GM03348 (cell line): ENCODE measurements at regions not wholly inside any gene's neighbourhood (a gene's known extent, or its start where the extent isn't known, plus 50 kb on each side); places are given as distances from the start of the nearest gene placed in this dataset.
A peak's percentile ranks its signal among the peaks of the same experiment; 100 is the strongest.

Experiments used
- DNase-seq: peaks from one replicate; pipeline ENCODE4 v3.0.0; 2012; ENCODE audit warnings: low spot score

GRCh38 chr4:18366892-18367291 is 345.3 kb upstream of the LCORL start:
- no peak for DNase-seq

DNA sequence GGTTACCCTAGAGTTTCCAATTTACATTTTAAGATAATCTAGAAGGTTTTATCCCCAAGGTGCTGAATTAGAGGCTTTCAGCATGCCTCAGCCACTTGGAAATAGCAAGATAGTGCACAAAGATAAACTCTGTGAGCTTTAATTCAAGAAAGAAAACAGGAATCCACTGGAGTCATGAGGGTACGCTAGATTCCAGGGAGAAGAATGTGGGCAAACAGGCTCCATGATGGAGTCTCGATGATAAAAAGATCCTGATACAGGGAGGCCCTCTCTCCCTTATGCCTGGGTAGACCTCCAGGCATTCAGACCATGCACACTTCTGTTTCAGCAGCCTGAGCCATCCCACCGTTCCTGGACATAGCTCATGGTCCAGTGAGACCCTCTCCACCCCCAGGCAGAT is 344.6 kb upstream of the LCORL start:
- no peak for DNase-seq

GRCh38 chr4:18343581-18343980 is 322.0 kb upstream of the LCORL start:
- no peak for DNase-seq

GRCh38 chr4:18342847-18343246 is 321.3 kb upstream of the LCORL start:
- no peak for DNase-seq

DNA sequence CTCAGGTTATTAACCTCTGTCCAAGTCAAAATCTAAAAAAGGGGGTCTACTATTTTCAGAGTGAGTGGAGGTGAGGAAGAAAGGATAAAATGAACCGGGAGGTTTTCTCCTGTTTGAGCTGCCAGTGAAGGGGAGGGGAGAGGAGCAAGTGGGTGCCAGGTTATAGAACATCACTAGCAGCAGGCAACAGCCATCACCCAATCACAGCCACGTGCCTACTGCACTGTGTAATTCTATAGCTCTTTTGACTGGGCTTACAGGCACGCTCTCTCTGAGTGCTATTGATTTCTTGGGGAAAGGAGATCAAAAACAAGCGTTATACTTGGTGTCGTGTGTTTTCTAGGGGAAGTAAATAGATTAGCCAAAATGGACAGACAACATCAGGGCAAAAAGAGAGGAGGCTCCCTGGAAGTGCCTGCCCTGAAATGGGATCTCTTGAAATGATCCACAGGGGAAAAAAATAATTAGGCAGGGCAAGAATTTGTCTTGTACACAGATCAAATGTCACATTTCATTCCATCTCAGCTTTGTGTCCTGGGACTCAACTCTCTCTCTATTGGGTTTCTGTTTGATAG is 300.5 kb upstream of the LCORL start:
- no peak for DNase-seq

DNA sequence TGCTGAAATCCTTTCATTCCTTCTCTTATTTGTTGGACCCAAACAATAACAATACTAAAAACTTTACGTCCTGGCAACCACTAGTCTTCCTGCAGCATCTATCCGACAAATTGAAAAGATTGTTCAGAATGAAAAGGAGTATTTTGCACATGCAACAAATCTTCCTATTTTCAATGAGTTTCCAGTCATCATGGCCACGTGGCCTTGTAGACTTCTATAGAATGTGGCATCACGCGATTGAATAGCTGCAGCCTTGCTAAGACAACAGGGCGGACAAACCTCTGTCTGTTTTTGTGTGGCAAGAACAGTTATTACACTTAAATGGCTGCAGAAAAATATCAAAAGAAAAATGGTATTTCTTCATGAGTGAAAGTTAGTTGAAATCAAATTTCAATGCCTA is 297.9 kb upstream of the LCORL start:
- DNase-seq: no peak

DNA sequence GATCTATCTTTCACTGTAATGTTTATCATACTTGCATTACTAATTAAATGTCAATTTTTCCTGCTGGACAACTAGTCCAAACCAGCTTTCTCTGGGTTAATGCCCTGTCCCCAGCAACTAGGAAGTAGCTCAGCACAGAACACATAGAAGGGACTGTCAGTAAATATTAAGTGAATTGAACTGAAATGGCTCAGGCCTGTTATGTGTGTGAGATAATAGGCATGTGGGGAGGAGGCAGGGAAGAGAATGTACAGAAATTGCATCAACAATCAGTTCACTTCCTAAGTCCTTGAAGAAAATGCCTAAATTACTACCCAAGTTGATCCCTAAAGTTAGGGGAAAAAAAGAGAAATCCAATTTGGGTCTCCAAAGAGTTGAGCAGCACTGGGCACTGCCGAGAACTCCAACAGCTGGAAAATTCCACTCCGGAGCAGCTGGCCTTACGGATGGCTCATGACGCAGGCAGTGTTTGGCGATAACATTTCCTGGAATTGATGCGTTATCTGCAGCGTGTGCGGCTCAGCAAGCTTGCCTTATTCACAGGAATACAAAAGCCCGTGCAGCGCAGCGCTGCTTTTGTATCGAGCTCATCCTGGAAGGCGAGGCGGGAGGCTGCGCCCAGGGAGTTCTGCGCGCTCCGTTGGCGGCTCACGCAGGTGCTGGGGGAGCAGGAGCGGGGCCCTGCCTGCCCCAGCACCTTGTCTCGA is 297.3 kb upstream of the LCORL start:
- peak; percentile 2 for DNase-seq

- DNase-seq: no peak
These were observed 293.2 kb upstream of the LCORL start for GRCh38 chr4:18314731-18315130.

DNA sequence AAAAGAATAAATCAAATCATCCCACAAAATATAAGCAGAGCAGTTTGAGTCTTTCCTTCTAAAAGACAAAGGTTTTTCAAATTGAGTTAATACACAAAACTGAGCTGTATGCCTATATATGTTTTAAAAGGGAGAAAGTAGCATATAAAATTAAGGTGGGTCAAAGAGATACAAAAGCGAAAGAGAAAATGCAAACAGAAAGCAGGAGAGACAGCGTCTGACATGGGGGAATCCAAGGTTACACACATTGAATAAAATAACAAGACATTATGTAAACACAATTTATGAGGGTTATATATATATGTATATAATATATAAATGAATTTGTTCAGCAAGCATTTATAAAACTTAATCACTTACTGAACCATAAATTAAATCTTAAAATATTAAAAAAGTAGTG is 276.1 kb upstream of the LCORL start:
- no peak for DNase-seq

- no peak for DNase-seq
These were observed 274.9 kb upstream of the LCORL start for GRCh38 chr4:18296411-18296810.

DNA sequence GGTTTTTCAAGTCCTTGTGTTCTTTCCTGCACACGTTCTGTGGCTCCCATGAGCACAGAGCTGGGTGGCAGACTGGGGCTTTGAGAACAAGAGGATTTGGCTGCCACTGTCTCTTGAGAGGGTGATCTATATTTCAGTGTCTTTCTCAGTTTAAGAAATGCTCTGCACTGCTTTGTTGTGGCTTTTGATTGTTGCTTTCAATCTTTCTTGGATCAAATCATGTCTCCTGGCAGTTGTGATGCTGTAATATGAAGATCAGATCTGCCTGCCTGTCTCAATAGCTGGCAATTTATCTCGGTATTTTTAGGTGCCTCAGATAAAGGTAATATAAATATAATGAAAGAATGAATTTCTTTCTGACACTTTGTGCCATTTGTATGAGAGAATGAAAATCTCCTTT is 273.3 kb upstream of the LCORL start:
- DNase-seq: no peak

- DNase-seq: no peak
These were observed 272.5 kb upstream of the LCORL start for GRCh38 chr4:18294021-18294420.

GRCh38 chr4:18292411-18292810 is 270.9 kb upstream of the LCORL start:
- no peak for DNase-seq

- no peak for DNase-seq
These were observed 270.4 kb upstream of the LCORL start for GRCh38 chr4:18291981-18292380.

DNA sequence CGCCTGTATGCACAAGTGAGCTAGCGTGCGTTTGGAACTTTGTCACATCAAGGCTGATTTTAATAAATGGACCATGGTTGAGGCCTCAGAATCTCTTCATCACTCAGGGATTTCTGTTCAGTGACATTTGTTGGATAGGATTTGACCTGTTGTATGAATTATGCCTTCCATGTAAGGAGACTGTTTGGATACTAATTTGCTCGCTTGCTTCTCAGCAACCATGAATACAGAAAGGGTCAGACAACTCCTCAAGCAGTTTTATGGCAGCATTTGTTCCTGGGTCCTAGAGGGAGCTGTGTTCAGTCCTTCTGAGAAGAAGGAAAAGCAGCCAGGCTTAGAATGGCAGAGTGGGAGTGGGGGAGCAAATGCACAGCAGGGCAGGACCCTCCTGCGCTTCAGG is 269.7 kb upstream of the LCORL start:
- DNase-seq: no peak

- no peak for DNase-seq
These were observed 263.8 kb upstream of the LCORL start for GRCh38 chr4:18285357-18285756.

- no peak for DNase-seq
These were observed 256.7 kb upstream of the LCORL start for GRCh38 chr4:18278244-18278643.

GRCh38 chr4:18262832-18263231 is 241.3 kb upstream of the LCORL start:
- DNase-seq: no peak

- DNase-seq: no peak
These were observed 230.5 kb upstream of the LCORL start for GRCh38 chr4:18252052-18252451.

- DNase-seq: no peak
These were observed 229.0 kb upstream of the LCORL start for GRCh38 chr4:18250564-18250963.

DNA sequence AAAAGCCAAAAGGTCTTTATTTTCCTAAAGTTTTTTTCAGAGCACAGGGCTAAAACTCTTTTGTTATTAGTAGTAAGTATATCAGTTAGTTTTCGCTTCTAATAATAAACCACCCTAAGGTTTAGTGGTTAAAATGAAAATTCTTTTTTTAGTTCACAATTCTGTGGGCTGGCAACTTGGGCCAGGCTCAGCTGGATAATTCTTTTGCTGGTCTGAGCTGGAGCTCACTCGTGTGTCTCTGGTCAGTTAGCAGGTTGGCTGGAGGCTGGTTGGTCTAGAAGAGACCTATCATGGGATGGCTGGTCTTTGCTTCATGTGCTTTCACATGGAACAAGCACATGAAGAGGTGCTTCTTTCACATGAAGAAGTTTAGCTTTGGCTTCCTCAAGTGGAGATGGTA is 227.1 kb upstream of the LCORL start:
- DNase-seq: no peak

GRCh38 chr4:18247189-18247588 is 225.6 kb upstream of the LCORL start:
- DNase-seq: no peak

DNA sequence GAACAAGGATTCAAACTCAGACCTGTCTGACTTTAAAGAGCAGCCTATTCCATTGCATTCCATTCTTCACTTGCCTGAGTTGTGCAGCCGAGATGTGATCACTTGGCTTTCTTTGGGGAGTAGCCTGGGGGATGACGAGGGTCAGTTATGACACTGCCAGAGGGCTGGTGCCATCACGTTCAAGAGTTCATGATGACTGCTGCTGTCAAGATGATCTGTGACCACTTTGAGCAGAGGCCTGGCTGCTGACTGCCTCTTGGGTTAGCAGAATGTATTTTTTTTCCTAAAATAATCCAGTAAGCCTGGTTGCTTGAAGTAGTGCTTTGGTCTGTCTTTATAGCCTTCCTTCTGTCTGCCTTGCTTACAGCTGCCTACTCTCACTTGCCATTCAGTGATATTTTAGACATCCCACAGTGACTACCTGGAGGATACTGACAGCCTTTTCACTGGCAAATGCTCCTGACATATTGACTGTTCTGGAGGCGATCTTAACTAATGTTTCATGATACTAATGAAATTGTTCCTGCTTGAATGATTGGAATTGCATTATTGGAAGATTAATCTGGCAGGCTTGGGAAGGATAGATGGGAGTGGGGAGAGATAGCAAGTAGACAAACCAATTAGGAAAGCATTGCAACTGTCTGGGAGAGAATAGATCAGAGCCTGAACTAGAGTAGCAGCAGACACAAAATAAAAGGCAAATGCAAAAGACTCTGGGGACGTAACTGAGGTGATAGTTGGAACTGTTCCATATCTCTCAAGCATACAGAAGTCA is 221.6 kb upstream of the LCORL start:
- DNase-seq: no peak

- no peak for DNase-seq
These were observed 220.2 kb upstream of the LCORL start for GRCh38 chr4:18241727-18242126.
